IPS-NIHi7 (cell line): ENCODE measurements at regions not wholly inside any gene's neighbourhood (a gene's known extent, or its start where the extent isn't known, plus 50 kb on each side); places are given as distances from the start of the nearest gene placed in this dataset.

ENCODE experiments used
- DNase-seq: peaks from one replicate; pipeline ENCODE4 v3.0.0; 2012; ENCODE audit warnings: mixed read lengths; ENCODE audit errors: extremely low spot score

DNA sequence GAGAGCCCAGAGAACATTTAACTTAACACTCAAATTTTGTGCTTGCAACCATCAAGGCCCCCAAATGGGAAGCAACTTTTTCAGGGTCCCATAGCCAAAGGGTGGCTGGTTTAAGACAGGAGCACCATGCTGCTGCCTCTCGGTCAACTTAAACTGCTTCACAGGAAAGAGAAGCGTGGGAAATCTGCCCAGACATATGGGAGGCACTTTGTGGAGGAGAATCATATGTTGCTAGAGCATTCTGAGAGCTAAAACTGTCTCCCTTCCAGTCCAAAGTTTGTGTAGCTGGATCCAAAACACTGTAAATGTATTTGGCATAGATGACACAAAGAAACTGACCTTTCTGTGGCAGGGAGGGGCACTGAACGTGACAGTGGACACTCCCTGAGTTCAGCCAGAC, 305.9 kb upstream of the RORA start:
- no peak for DNase-seq

DNA sequence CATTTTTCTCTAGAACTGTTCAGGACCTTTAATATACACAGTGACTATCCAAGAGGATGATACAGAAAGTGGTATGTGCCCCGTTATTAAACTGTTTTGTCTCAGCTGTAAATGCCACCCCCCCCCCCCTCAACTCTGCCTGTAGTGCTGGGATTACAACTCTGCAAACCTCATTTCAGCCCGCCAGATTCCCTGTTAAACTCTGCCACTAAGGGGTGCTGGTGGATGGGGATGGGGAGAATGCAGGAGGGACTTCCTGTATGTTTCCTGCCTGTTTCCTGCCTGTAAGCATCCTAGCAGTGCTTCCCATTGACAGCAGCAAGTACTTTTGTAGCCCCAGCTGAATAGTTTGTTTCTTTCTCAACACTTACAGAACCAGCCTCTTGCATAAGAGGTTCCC, 301.7 kb upstream of the RORA start:
- DNase-seq: peak; percentile 62

DNA sequence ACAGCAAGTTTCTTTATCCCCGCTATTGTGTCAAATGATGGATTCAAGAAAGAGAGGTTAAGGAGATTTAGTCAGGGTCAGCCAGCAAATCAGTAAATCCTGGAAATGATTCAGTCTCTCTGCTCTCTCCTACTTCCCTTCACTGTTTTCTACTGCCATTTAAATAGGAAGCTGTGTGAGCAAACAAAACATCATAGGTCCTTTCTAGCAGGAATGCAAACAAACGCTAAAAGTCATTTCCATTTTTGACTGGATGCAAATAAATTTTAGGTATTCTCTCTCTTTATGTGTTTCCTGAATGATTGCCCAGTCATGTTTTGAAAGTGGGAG, 299.4 kb upstream of the RORA start:
- no peak for DNase-seq

DNA sequence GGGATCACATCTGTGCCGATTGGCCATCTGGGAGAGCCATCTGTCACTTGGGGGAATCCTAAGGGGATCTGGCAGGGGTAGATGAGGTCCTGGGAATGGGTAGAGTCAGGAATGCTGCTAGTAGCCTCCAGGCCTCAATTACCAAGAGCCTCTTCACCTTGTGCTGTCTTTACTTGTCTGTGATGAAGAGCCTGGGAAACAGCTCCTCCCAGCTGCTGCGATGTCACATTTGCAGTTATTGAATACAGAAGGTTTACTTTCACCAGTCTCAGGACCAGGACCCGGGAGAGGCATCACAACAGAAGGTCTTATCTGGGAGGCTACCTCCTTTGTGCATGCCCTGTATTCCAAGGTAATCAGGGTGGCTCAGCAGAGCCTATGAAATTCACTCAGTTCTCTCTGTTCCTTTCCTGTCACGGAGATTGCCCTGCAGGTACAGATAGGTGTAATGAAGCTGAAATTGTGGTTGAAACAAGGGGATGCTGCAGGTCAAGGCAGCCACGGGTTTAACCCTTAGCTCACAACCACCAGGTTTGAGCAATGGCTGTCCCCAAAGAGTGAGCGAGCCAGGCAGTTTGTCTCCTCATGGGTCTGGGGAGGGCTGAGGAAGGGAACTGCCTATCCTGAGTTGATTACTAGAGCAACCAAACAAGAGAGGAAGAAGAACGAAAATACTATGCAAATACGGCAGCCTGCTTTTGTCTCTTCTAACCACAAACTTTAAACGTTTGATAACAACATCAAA, 298.9 kb upstream of the RORA start:
- peak; percentile 24 for DNase-seq

DNA sequence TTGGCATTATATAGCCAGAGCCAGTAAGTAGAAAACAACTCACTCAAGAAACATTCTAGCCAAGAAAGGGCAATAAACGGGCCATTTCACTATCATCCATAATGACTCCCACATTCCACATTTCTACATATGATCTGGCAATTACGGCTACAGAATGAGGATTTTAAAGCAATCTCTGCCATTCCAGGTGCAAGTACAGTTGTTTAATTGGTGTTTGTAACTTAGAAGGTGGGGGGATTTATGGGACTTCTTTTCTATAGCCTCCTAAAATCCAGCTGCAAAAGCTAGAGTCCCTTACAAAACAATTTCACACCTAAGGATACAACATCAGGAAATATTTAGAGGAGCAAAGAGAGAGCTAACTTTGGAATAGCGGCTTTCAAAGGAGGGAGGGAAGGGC, 295.4 kb upstream of the RORA start:
- DNase-seq: no peak

DNA sequence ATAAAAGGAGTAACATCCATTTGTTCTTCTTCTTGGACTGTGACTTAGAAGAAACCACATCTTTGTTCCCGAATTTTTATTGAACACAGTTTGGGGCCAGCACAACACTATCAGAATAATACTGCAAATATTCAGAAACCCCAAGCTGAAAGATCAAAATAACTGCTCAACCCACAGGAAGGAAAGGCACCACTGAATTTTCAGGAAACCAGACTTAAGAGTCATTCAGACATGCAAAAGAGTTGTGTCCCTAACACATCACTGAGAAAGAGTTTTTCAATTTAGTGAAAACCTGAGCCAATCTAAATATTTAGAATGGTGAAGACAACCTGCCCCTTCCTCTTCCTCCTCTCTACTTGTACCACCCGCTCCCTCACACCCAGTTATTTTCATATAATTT, 295.0 kb upstream of the RORA start:
- DNase-seq: no peak

DNA sequence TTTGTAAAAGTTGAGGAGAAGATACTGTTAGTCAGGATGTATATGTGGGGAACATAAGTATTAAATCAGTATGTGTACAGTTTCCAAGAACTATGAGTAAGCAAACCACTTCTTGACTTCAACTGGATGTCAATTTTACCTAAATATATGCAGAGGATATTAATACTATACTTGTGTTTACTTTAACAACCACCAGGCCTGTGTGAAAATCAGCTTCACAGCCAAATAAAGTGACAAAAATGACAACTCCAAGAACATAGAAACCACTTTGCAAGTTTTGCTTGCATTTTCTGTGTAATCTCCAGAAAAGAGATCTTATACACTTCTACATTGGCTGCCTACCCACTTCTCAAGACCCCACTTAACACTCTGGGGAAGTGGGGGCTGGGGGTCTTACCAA, 293.3 kb upstream of the RORA start:
- DNase-seq: no peak

DNA sequence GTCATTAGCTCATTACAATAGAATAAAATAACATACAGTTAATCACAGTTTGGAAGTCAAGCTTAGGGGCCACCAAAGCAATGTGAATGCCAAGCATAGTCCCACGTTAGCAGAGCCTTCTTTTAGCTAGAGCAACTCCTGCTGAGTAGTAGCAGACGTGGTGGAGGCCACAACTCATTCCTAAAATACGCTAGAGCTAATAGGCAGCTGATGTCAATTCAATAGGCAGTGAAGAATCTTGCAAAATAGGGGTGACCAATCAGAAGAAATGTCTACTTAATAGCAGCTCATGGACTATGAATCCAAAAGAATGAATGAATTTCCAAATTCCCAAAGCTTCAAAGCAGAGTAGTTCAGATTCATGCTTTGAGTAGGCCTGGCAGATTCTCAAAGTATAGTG, 292.9 kb upstream of the RORA start:
- no peak for DNase-seq

DNA sequence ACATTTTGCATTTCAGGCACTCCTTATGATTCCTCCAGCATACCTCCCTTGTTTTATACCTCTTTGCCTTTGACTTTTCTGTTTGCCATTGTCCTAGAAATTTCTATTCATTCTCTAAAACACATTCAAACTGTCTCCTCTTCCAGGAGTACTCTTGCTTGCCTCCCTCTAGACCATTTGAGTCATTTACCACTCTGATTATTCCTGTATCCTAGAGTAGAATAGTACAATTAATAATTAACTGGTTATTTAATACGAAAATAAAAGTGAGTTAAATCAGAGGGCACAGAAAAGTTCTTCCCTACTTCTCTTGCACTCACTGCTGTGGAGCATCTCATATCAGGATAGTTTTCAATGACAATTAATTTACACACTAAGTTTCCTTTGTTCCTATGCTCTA, 290.2 kb upstream of the RORA start:
- DNase-seq: no peak

DNA sequence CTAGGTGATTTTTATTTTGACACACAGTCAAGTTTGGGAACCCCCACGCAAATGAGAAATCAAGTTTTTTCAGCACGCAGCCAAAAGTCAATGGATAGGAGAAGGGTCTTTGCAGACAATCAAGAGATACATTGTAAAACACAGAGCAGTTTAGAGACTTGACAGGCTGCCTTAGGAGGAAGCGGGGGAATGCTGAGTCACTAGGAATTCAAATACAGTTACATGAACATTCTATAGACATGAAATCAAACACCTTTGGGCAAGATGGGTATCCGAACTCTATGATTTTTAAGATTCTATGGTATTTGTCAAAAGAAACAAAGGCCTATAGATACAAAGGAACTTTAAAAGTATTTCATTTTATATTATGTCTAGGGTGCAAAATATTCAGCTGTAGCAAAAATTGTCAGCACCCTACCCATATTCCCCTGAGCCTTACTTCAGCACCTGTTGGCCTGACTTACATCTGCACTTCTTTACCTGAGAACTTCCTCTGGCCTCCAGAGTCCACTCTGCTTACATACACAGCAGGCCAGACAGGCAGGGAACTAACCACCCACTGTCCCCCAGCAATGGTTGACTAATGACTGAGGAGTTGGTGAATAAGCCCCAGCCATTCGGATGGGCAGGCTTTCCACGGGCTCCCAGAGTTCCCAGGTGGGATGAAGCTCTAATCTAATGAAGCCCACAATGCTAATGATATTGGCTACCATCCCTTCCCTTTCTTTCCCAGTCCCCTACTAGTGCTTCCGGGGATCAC, 289.3 kb upstream of the RORA start:
- peak; percentile 29 for DNase-seq

DNA sequence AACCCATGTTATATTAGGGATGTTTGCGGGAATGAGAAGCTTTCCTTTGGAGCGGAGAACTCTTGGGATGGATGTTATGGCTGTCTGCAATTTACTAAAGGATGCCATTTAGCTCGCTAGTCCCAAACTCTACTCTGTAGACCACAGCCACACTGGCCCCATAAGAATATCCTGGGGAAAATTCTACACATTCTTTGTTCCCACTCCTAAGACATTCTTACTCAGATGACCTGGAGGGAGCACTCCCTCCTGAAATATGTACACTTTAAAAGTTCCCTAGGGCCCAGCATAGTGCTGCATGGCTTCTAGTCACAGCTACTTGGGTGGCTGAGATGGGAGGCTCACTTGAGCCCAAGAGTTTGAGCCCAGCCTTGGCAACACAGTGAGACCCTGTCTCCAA, 288.7 kb upstream of the RORA start:
- no peak for DNase-seq

DNA sequence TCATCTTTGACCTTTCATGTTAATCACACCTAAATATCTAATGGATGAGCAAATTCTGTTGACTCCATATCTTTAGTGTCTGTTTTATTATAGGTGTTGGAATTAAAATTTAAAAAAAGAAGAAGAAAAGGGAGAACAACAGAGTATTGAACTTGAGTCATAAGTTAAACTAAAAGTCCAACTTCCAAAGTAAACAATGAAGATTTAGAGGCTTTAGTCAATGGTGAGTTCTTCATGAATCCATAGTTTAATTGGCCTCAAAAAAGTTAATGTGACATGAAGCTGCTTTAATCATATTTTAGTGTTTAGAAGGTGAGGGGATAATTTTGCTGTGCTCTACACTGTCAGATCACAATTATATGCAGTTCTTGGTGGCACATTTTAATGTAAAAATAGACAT, 288.2 kb upstream of the RORA start:
- no peak for DNase-seq

DNA sequence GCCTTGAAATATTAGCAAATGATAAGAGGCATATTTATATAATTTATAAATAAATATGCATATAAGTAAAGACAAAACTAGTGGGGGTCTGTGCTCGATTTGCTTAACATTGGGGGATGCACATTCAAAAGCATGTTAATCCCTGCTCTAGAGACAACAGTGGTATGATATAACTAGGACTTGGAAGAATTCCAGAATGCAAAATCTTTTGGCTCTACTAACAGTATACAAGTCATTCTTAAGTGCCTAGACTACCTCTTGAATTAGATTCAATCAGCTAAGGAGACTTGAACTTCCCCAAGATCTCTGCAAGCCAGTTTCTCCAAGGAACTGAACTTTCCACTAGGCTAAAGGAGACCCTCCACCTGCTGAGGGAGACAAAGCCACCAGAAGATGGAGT, 282.7 kb upstream of the RORA start:
- no peak for DNase-seq

DNA sequence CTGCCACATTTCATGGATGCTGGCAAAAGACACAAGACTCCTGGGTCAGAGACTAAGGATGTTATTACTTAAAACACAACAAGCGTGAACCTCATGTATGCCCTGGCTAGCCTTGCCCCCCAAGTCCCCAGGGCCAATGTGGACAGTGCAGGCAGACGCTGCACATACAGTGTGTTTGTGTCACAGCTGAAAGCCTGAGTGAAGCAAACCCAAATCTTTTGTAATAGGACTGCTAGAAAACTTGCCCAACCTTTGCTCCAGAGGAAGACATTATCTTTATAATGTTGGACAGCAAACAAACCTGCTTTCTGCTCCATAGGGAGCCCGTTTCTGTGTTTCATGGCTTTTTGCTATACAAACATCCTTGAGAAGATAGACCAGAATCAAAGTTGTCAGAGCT, 282.0 kb upstream of the RORA start:
- DNase-seq: no peak

DNA sequence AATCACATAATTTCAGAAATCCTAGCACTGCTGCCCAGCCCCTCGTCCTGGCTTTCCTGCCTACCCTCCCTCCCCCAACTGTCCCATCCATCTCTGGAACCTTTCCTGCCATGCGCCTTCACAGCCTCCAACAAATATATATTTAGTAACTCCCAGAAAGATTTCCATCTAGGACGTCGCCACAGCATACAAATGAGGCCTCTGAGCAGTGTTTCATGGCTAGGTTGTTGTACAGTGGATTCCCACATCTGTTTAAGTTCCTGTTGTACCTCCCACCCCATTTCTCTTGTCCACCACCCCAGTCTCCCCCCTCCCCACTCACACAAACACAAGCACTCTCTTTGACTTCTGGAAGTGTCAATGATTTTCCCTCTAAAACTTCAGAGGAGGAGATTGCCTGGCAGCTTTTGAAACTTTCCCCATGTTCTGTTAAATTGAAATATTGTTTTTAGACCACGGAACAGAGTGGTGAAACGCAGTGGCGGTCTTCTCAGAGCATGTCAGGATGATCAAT, 280.3 kb upstream of the RORA start:
- no peak for DNase-seq

DNA sequence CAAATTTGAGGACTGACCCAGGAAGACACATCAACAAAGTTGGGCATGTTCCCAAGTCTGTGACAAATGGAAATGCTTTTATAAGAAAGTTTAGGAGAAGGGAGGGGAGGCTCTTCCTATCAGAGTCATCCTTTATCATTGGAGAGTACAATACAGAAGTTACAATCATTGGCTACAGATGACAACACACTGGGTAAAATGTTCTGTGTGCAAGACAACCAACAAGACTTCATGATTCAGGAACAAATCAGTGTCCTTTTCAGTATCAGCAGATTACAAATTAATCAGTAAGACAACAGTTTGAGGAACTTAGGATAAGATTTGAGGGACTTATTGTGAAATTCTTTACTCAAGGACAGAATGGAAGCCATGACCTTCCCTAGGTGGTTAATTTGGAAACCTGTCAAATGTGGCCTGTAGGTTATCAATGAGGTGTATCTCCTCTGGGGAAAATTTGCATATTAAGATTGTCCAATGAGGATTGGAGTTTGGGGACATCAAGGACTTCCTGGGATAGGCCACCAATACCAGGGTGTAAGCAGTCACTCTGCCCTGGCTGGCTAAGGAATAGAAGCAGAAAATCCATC, 274.4 kb upstream of the RORA start:
- no peak for DNase-seq

DNA sequence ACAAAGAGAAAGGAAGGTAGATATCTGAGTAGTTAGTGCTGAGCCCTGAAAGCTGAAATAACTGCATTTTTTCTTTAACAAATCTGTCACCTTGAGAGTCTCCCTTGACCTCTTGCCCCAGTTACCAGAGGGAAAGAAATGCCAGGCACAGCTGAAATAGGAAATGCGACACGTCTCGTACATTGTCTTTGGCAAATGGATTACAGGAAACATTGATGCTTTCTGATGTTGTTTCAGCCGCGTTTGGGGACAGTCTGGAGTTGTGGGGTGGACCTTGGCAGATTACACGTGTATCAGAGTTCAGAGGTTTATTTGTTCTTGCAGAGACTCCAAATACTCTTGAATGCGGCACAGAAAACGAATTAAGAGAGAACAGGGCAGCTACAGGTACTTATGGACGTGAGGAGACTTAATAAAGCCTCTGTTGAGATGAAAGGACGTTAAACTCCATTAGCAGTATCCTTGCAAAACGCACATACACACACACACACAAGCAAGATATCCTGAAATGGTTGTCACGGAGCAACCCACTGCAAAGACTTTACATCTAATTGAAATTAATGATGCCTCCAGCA, 272.8 kb upstream of the RORA start:
- DNase-seq: no peak

DNA sequence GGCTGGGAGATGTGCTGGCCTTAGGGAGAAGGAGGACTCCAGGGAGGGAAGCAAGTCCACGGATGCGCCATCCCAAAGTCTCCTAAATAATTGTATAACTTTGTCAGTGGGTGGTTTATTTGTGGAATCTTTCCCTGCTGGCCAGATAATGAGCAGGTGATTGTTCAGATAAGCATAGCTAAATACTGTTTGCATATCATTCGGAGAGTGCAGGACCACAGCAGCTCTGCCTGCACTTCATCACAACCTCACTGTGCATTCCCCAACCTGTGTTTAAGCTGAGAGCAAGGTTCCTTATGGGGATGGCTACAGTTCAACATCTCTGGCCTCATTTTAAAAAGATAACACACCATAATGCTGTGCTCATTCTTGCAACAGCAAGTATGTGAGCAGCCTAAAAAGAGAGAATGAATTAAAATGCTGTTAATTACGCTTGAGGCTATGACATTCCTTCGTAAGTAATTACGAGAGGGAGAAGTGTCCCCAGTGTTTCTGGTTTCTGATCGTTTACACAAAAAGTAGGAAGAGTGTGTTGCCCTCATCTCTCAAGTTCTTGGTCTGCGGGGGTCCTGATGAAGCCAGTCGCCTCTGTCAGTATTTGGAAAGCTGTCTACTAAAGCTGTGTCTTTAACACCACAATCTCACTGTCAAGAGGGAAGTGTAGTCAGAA, 272.0 kb upstream of the RORA start:
- no peak for DNase-seq

DNA sequence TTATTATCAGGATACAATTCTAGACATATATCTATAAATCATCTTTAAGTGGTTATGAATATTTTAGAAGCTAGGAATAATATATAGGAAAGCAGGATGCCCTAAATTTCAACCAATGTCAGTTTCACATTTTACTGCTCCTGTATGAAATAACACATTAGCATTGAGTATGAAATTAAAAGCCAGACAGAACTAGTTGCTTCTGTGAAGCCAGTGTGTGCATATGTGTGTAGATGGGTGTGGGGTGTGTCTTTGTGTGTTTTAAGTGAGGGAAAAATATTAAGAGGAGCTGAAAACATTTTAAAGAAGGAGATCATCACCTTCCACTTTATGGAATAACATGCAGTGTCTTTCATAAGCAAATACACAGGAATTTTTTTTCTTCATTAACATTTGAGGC, 271.4 kb upstream of the RORA start:
- DNase-seq: no peak

DNA sequence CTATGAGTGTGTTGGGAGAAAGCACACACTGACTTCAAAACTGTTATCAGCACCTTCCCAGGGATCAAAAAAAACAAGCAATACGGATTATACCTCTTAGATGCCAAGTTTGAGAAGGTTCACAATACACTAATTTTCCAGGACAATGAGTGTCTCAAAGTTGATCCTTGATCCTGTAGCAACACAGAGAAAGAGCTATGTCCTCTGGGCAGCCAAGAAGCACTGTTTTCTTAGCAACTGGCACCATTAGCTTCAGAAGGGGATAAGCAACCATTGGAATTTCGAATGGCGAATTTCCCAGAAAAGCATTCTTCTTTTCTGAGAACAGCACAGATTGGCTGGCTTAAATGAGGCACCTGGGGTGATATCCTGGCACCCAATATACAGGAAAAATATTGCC, 270.3 kb upstream of the RORA start:
- no peak for DNase-seq

DNA sequence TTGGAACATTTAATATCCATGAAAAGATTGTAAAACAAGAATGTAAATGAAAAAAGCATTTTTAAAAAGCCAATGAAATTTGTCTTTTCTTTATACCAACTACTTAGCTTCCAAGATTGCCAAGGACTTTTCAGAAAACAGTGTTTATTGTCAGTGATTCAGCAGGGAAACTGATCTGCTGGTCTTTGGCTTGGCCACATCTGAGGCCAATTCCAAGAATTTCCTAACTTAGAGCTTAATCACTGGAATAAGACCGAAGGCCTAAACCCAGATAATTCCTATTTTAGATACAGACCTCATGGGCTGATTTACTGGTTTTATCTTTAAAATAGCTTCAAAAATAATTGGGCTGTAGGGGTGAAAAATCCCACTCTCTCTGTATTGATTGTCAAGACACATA, 260.5 kb upstream of the RORA start:
- no peak for DNase-seq

DNA sequence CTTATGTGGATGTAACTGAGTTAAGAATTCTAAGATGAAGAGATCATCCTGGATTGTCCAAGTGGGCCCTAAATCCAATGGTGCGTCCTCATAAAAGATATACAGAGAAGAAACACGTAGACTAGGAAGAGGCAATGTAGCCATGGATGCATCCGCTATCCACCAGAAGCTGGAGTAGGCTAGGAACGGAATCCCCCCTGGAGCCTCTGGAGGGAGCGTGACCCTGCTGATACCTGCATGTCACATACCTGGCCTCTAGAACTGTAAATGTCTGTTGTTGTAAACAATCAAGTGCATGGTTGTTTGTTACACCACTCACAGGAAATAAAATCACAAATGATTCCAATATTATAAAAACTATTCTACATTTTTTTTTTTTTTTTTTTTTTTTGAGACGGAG, 254.5 kb upstream of the RORA start:
- DNase-seq: no peak
